ENCODE measurements at regions not wholly inside any gene's neighbourhood (a gene's known extent, or its start where the extent isn't known, plus 50 kb on each side); places are given as distances from the start of the nearest gene placed in this dataset.

GRCh38 chr4:3820806-3821579, 54.8 kb downstream of the ADRA2C start:
- TF ChIP-seq CTCF (IDR thresholded peaks at IDR 0.05; ENCODE audit: poor library complexity) (no peak), EZH2 (IDR thresholded peaks at IDR 0.05; ENCODE audit: borderline replicate concordance) (no peak), EZH2phosphoT487 (IDR thresholded peaks at IDR 0.05; ENCODE audit: low read depth, severe bottlenecking, unreplicated experiment) (no peak)

Data from hepatocyte (in vitro differentiated cells).